ENCODE measurements at regions not wholly inside any gene's neighbourhood (a gene's known extent, or its start where the extent isn't known, plus 50 kb on each side); places are given as distances from the start of the nearest gene placed in this dataset.

GRCh38 chr18:76699923-76700322, 122.4 kb upstream of the ZNF236 start:
- TF ChIP-seq EZH2 (IDR thresholded peaks at IDR 0.05; ENCODE audit: insufficient read depth, poor library complexity, severe bottlenecking) (no peak), EZH2phosphoT487 (IDR thresholded peaks at IDR 0.05; ENCODE audit: insufficient read depth, low read depth) (no peak)
